ENCODE measurements at regions not wholly inside any gene's neighbourhood (a gene's known extent, or its start where the extent isn't known, plus 50 kb on each side); places are given as distances from the start of the nearest gene placed in this dataset.

DNA sequence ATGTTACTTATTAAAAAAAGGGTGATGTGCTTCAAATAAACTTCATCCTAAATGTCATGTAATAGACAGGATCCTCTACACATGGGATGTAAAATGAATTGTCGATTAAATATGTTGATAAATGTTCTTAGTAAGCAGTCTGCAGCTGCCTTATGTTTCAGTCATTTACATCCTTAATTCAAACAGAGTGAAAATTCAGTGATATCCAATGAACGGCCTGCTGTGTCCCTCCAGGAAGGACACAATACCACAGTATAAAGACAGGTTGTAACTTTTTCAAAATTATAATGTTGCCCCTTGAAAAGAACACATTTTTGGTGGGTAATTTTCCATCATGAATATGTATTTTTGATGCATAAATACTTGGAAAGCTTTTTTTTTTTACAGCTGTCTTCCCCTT, 266.5 kb upstream of the SEMA3A start:
- no peak for TF ChIP-seq MAX (IDR thresholded peaks at IDR 0.05)
- TF ChIP-seq POLR2A (IDR thresholded peaks at IDR 0.05; ENCODE audit: borderline replicate concordance, extremely low read depth, insufficient read depth, insufficient read length) = no peak
- no peak for TF ChIP-seq POLR2AphosphoS5 (IDR thresholded peaks at IDR 0.05; ENCODE audit: low read depth, low read length)
- TF ChIP-seq, protein P1, sequence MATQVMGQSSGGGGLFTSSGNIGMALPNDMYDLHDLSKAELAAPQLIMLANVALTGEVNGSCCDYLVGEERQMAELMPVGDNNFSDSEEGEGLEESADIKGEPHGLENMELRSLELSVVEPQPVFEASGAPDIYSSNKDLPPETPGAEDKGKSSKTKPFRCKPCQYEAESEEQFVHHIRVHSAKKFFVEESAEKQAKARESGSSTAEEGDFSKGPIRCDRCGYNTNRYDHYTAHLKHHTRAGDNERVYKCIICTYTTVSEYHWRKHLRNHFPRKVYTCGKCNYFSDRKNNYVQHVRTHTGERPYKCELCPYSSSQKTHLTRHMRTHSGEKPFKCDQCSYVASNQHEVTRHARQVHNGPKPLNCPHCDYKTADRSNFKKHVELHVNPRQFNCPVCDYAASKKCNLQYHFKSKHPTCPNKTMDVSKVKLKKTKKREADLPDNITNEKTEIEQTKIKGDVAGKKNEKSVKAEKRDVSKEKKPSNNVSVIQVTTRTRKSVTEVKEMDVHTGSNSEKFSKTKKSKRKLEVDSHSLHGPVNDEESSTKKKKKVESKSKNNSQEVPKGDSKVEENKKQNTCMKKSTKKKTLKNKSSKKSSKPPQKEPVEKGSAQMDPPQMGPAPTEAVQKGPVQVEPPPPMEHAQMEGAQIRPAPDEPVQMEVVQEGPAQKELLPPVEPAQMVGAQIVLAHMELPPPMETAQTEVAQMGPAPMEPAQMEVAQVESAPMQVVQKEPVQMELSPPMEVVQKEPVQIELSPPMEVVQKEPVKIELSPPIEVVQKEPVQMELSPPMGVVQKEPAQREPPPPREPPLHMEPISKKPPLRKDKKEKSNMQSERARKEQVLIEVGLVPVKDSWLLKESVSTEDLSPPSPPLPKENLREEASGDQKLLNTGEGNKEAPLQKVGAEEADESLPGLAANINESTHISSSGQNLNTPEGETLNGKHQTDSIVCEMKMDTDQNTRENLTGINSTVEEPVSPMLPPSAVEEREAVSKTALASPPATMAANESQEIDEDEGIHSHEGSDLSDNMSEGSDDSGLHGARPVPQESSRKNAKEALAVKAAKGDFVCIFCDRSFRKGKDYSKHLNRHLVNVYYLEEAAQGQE (IDR thresholded peaks at IDR 0.05; ENCODE audit: low read depth) = no peak
- TF ChIP-seq CTCF (IDR thresholded peaks at IDR 0.05 in 2 of 3, conservative IDR thresholded peaks at IDR 0.05 in 1 of 3; ENCODE audit: borderline replicate concordance in 1 of 3, insufficient read depth in 1 of 3, low read depth in 2 of 3, low read length in 2 of 3) = no peak

Data from HCT116 (cell line).